HG03565 (cell line): ENCODE measurements at regions not wholly inside any gene's neighbourhood (a gene's known extent, or its start where the extent isn't known, plus 50 kb on each side); places are given as distances from the start of the nearest gene placed in this dataset.

Experiments
- ATAC-seq: cut with Tn5 transposase; IDR thresholded peaks from one replicate; pipeline ENCODE4 v1.9.1; 2021; ENCODE audit warnings: mild to moderate bottlenecking, moderate library complexity; ENCODE audit not compliant: unreplicated experiment

GRCh38 chr11:19474954-19475721 lies 234.4 kb upstream of the E2F8 start:
- peak; percentile 64 for ATAC-seq

- no peak for ATAC-seq
Measured at GRCh38 chr11:19474211-19474610, 233.5 kb upstream of the E2F8 start.

- ATAC-seq = no peak
Measured at GRCh38 chr11:19472679-19473078, 231.9 kb upstream of the E2F8 start.

GRCh38 chr11:19467904-19468303 lies 227.2 kb upstream of the E2F8 start:
- ATAC-seq = no peak

- ATAC-seq = no peak
Measured at GRCh38 chr11:19466314-19466713, 225.6 kb upstream of the E2F8 start.

- ATAC-seq = no peak
Measured at GRCh38 chr11:19463976-19464375, 223.2 kb upstream of the E2F8 start.

GRCh38 chr11:19460718-19461405 lies 220.1 kb upstream of the E2F8 start:
- no peak for ATAC-seq

GRCh38 chr11:19459240-19459639 lies 218.5 kb upstream of the E2F8 start:
- no peak for ATAC-seq

GRCh38 chr11:19458721-19459120 lies 218.0 kb upstream of the E2F8 start:
- no peak for ATAC-seq

GRCh38 chr11:19458231-19458630 lies 217.5 kb upstream of the E2F8 start:
- no peak for ATAC-seq

GRCh38 chr11:19455731-19456130 lies 215.0 kb upstream of the E2F8 start:
- ATAC-seq = no peak

GRCh38 chr11:19453651-19454257 lies 213.0 kb upstream of the E2F8 start:
- ATAC-seq = no peak

- no peak for ATAC-seq
Measured at GRCh38 chr11:19451609-19452008, 210.9 kb upstream of the E2F8 start.

- ATAC-seq = no peak
Measured at GRCh38 chr11:19450282-19450681, 209.5 kb upstream of the E2F8 start.

GRCh38 chr11:19448651-19449050 lies 207.9 kb upstream of the E2F8 start:
- no peak for ATAC-seq

- no peak for ATAC-seq
Measured at GRCh38 chr11:19447150-19447566, 206.4 kb upstream of the E2F8 start.

- no peak for ATAC-seq
Measured at GRCh38 chr11:19445771-19446170, 205.0 kb upstream of the E2F8 start.

- no peak for ATAC-seq
Measured at GRCh38 chr11:19444231-19444630, 203.5 kb upstream of the E2F8 start.

- ATAC-seq = no peak
Measured at GRCh38 chr11:19442554-19442910, 201.8 kb upstream of the E2F8 start.

- peak; percentile 95 for ATAC-seq
Measured at GRCh38 chr11:19441752-19442553, 201.2 kb upstream of the E2F8 start.

GRCh38 chr11:19441288-19441687 lies 200.5 kb upstream of the E2F8 start:
- no peak for ATAC-seq
